ENCODE measurements at regions not wholly inside any gene's neighbourhood (a gene's known extent, or its start where the extent isn't known, plus 50 kb on each side); places are given as distances from the start of the nearest gene placed in this dataset.

GRCh38 chr6:33950891-33951889 lies 147.4 kb upstream of the MLN start:
- DNase-seq: no peak

- no peak for DNase-seq
Observed at GRCh38 chr6:33950472-33950881, 146.7 kb upstream of the MLN start.

GRCh38 chr6:33949877-33950435 lies 146.2 kb upstream of the MLN start:
- DNase-seq: no peak

- no peak for DNase-seq
Observed at GRCh38 chr6:33949111-33949510, 145.3 kb upstream of the MLN start.

GRCh38 chr6:33947916-33948594 lies 144.3 kb upstream of the MLN start:
- DNase-seq: no peak

DNA sequence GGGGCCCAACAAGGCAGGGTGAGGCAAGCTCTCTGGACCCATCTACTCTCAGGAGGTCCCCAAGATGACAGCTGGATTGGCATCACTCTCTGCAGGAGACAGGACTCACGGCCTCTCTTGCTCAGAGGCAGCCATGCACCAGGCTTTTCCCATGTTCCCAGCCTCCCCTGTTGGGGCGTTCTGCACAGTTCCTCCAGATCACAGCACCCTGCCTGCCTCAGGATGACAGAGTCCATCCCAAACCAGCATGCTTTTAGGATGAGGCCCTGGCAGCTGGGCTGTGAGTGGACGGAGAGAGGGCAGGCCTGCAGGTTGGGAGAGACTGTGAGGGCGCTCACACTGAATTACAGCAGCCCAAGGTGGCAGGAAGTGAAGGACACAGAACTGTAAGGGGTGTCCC lies 143.2 kb upstream of the MLN start:
- no peak for DNase-seq

- DNase-seq: no peak
Observed at GRCh38 chr6:33945931-33946330, 142.1 kb upstream of the MLN start.

DNA sequence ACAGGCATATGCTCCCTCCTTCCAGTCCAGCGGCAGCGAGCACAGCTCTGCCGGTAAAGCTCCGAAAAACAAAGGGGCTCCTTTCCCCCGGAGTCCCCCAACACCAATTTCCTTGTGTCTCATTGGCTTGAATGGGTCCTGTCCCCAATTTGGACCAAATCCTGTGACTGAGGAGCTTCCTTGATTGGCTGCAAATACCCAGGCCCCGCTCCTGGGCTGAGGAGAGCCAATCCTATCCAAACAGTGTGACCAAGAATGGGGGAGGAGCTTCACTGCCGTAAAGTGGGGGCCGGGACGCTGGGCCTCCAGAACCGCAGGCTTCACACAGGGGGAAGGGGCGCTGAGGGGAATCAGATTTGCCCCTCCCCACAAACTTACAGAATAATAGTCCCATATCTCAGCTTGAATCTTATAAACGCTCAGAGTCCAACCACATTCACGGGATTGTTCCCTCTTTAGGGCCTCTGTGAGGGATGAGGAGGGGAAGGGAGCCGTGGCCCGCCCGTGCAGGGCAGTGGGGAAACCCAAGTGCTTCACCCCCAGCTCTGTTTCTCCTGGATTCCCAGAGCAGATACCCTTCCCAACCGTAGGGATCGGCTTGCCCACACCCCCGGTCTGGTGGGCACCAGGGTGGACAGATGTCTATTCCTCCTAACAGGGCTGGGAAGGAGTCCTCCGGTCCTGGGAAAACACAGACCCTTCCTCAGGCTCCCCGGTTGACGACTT lies 141.0 kb upstream of the MLN start:
- DNase-seq: no peak

DNA sequence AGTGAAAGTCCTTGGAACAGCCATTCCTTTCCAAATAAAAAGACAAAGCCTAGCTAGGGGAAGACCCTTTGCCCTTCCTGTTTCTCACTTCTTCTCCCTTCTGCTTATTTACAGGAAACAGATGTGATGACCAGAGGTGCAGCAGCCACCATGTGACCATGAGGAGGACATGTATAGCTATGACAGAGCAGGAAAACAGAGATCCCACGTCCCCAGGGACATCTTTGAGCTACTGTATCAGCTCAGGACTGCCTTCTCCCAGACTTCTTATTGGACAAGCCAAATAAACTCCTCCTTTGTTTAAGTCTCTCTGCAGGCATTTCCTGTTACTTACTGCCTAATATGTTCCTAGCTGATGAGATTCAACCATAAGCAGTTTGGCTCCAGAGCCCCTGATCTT lies 133.1 kb upstream of the MLN start:
- DNase-seq: peak; percentile 17

GRCh38 chr6:33935439-33936080 lies 131.8 kb upstream of the MLN start:
- DNase-seq: no peak

DNA sequence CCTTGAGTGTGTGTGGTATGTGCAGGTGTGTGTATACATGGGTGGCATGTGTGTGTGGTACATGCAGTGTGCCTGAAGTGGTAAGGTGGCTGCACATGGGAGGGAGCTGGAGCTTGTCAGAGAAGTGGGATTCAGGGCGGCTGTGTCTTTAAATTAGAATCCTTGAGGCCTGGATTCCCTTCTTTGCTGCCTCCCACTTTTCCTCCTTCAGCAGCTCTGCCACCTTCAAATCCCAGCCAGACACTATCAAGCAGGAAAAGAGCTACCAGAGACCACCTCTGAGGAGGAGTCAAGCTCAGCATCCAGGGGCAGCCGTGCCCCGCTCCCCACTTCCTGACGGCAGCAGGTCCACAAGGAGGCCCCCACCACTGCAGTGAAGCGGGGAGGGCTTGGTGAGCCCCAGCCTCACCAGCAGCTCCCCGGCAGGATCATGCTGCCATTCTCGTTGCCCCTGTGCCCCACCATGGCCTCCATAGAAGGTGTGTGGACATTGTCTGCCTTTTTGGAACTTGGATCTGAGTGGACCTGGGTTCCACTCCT lies 131.0 kb upstream of the MLN start:
- DNase-seq: no peak

DNA sequence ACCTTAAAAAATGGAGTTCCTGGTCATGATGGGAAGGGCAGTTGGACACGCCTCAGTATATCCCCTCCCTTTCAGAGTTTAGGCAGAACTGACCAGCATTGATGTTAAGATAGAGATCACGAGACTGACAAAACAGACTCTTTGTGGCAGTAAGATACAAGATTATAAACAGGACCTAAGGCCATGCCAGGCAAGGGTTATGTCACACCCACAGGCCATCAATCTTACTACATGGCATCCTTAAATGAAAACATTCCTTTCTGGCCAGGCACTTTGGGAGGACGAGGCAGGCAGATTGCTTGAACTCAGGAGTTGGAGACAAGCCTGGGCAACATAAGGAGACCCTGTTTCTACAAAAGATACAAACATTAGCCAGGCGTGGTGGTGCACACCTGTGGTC lies 129.3 kb upstream of the MLN start:
- no peak for DNase-seq

- no peak for DNase-seq
Observed at GRCh38 chr6:33931799-33932198, 128.0 kb upstream of the MLN start.

DNA sequence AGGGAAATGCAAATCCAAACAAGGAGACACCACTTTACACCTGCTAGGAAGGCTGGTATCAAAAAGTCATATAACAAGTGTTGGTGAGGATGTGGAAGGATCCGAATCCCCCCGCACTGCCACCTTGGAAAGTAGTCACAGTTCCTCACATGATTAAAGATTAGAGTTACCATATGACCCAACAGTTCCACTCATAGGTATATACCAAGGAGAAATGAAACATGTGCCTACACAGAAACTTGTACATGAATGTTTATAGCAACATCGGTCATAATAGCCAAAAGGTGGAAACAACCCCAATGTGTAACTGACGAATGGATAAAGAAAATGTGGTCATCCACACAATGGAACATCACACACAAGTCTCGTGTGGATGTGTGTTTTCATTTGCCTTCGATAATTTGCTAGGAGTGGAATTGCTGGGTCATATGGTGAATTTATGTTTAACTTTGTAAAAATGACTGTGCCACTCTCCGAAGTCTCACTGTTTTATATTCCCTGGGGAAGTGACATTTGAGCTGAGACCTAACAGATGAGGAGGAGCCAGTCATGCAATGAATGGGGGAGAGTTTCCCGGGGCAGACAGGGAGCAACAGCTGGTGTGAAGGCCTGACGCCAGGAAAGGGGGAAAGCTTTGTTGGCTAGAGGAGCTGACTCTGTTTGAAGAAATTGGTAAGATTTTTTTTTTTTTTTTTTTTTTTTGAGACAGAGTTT lies 125.9 kb upstream of the MLN start:
- no peak for DNase-seq

DNA sequence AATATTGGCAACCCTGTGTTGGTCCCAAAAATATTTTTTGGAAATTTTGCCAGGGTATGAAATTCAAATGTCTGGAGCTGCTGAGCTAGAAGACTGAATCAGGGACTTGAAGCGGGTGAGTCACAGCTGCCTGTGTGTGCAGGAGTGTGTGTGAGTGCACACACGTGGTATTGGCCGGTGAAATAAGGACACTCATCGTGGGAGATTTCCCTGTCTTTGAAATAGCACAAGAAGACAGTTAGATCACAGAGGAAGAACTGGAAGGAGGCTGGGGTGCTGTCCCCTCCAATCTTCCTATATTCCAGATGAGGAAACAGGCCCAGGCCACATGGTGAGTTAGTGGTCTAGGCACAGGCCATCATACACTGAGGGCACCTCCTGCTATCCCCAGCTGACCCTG lies 123.8 kb upstream of the MLN start:
- DNase-seq: no peak

DNA sequence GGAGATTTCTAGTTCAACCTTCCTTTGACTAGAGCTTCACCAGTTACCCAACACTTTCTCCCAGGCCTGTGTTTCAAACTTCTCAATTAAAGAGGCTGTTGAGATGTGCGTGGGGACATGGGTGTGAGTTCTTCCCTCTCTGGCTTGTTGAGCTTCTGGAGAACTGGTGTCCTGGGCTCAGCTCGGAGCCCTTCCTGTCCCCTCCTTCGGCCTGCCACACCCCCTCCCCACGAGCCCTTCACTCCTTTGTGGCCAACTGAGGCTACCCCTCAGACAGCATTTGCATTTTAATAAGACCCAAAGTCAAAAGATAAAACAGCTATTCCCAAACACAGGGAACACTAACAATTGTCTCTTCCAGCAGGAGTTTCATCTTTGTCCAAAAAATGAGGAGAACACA lies 123.3 kb upstream of the MLN start:
- DNase-seq: no peak

DNA sequence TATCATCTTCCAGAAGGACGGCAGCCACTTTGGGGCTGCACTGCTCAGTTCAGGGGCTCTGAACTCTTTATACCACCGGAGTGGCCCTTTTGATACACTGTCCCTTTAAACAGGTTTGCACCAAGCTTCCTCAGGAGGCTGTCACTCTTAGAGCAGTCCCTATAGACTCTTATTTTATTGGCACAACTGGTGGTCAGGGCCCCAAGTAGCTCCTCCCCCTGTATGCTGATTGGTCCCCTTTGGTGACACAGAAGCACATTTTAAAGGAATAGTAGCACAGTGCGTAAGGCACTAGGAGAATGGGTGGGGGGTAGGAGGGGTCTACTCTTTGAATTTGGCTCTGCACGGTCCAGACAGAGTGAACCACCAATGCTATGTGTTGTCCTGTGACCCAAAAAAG lies 122.6 kb upstream of the MLN start:
- DNase-seq: peak; percentile 11

GRCh38 chr6:33925936-33926335 lies 122.1 kb upstream of the MLN start:
- no peak for DNase-seq

DNA sequence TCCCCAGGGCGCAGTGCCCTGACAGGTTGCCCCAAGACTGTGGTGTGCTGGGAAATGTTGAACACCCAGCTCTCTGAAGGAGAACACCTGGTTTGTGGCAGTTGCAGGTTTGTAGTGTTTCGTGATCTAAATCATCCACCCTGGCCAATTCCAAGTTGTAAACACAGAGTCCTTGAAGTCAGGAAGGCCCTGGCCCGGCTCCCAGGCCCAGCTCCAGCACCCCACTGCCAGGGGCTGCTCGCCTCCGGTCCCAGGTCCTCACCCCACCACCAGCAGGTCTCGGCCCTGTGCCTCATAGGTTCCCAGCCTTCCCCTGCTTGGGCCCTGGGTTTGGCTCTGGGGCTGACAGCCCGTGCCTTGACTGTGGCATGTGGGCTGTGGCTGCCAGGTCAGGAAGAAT lies 121.4 kb upstream of the MLN start:
- DNase-seq: no peak

DNA sequence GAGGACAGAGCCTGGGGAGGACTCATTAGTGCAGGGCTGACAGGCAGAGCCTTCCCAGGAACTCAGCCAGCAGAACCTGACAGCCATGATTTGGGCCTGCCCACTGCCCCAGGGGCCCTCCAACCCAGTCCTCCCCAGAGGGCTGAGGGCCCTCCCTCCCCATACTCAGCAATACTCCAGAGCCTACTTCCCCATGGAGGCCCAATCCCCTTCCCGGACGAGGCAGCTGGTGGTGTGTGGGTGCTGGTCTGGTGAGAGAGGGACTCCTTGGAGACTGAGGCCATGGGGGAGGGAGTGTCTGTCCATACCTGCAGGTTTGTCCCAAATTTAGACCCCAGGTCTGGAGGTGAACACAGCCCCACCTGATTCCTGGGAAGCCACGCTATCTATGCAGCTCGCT lies 120.9 kb upstream of the MLN start:
- DNase-seq: no peak

DNA sequence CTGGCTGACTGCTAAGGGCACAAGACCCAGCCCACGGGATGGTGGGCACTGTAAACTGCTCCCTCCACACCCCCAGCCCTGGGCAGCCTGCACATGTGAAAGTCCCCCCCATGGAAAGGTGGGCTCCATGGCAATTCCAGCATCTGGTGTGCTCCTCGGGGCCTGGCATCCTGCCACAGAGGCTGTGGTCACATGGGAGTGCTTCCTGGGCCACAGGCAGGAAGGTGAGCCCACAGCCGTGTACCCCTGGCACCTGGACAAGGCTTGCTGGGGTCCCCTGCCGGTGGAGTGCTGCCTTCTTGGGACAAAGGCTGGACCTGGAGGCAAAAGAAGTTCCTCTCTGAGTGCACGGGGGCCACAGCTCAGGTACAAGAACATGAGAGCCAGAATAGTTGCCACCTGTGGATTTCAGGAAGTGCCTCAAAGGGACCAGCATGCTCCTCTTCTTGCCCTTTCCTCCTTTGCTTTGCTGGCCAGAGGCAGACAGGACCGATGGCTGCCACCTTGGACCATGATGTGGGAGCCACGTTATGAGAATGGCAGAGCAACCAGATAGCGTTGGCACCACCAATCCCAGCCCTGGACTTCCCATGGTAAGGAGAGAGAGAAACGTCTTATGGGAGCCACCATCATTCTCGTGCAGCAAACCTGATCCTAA lies 120.2 kb upstream of the MLN start:
- no peak for DNase-seq

All from dermis blood vessel endothelial cell (primary cell).